GM12873 (cell line): ENCODE measurements at regions not wholly inside any gene's neighbourhood (a gene's known extent, or its start where the extent isn't known, plus 50 kb on each side); places are given as distances from the start of the nearest gene placed in this dataset.

Experiments used
- TF ChIP-seq, protein P1 (sequence below): IDR thresholded peaks from 2 replicates; pipeline ENCODE4 v1.5.1; 2012; ENCODE audit warnings: low read depth, mild to moderate bottlenecking, moderate library complexity, low read length, control low read depth; ENCODE audit not compliant: insufficient read depth; ENCODE audit errors: missing control alignments

DNA sequence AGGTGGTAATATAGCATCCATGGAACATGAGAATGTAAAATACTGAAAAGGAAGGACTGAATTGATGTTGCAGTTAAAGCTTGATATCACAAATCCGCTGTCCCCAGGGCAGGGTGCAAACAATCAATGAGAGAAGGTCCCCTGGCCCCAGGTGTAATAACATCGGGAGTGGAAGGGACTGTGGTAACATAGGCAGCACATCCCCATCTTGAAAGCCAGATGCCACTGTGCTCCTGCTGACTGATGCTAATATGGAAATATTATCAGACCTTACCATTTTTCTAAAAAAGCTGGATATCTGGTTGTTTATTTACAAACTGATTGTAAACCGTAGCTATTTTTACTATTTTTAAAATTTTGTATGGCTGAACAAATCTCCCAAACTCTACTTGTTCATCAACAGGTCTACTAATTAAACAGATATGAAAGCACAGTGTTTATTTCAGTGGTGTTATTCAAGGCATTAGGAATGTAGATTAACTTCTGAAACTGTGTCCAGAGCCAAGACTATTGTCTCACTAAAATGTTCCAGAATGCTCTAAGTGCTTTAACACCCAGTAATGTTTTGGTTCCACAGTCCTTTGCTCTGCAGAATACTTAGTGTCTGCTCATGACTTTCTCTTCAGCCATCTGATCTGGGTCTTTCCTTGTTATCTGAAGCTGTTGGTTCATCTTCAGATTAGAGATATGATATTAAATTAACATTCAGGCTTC, 386.0 kb upstream of the RARB start:
- TF ChIP-seq, protein P1, sequence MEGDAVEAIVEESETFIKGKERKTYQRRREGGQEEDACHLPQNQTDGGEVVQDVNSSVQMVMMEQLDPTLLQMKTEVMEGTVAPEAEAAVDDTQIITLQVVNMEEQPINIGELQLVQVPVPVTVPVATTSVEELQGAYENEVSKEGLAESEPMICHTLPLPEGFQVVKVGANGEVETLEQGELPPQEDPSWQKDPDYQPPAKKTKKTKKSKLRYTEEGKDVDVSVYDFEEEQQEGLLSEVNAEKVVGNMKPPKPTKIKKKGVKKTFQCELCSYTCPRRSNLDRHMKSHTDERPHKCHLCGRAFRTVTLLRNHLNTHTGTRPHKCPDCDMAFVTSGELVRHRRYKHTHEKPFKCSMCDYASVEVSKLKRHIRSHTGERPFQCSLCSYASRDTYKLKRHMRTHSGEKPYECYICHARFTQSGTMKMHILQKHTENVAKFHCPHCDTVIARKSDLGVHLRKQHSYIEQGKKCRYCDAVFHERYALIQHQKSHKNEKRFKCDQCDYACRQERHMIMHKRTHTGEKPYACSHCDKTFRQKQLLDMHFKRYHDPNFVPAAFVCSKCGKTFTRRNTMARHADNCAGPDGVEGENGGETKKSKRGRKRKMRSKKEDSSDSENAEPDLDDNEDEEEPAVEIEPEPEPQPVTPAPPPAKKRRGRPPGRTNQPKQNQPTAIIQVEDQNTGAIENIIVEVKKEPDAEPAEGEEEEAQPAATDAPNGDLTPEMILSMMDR, result no peak

DNA sequence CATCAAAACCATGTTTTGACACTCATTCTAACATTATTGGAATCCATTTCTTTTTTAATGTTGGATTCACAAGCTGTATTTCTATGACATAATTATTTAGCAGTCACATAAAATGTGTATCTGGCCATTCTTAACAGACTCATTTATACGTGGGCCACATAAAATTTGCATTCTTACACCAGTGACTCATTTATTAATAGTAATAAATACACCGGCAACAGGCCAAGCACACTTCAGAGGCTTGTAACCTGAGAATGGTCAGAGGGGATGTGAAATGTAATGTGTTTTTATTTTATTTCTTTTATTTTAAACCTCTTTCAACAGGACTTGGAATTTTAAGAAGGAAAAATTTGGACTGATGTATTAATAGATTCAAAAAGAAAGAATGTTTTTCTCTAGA, 384.9 kb upstream of the RARB start:
- TF ChIP-seq, protein P1, result no peak

DNA sequence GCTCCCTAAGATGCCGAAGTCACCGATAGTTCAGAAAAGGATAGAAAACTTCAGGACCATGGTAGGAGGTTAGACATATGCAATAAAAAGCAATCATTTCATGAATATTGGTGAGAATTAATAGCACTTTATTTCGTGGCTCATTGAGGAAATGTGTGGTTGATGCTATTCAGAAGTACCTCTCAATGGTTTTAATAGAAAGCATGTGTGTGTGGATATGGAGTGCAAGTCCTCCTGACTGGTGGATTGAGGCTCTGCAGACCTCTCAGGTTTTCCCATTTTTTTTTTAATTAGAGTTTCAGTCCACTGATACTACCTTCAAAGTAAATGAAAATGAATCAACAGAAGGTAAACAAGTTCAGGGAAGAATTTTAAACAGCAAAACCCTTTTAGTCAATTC, 384.3 kb upstream of the RARB start:
- TF ChIP-seq, protein P1, result no peak

DNA sequence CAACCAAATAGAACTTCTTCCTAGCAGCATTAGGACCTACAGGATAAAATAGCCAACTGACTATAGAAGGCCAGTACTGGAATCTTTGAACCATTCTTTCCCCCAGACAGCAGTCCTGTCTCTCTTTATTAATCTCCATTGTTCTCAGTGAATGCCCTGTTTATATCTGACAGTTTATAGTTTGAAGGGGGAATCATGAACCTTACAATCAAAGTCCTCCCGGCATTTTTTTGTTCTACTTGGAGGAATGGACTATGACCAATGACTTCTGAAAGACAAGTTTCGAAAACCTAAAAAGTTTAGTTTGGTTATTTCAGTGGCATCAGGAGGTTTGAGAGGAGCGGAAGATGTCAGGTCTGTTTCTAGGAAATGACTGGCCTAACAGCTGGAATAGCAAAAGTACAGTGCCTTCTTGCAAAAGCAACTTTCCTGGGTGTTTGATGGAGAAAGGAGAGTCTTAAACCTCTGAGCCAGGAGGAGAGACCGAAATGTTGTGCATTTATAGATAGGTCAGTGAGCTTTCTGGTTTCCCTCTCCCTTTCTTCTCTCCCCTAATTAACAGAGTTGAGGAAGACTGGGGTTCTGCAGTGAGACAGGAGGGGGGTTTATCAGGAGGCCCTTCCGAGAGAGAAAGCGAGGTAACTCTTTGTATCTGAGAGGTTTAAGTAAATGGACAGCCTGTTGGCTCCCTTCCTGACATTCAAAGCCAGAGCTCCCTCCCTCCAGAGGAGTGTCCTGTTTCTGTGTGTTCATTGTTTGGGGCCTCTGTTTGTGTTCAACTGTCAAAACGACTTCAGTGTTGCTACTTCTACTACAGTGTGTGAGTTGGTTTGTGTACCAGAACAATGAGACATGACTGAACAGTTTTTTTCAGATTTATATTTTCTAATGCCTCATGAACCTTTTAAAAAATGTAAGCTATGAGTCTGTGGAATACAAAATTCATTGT, 383.0 kb upstream of the RARB start:
- TF ChIP-seq, protein P1, result no peak

DNA sequence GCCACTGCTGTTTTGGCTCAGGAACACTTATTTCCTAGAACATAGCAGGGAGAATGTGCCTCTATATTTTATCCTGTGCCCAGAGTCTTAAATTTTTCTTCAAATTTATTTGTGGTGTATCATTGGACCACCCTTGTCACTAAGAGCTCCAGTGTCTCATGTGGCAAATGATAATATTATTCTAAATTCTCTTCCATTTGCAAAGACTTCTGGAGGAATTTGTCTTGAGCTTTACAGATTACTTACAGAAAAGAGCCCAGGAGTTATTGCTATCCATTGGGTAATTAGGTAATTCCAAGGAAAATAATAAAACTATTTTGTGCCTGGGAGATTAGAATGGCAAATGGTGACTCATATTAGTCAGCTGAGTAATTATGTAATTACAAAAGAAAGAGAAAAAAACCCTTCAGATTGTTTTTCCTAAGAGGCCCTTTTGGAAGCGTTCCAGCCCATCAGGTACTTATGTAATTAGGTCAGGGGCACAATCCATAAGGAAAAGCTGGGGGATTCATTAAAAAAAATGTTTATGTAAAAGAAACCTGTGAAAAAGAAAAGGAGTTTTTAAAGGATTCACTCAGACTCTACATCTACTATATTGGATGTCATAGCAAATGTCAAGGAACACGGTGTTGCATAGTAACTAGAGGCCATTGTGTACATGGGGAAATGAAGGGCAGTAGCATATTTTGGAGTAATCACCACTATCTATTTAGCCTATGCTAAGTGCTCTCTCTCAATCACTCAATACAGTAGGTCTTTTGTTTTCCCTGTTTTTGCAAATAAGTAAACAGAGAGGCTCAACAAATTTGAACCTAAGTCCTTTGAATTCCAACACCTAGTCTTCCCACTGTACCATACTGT, 380.9 kb upstream of the RARB start:
- TF ChIP-seq, protein P1, result no peak

DNA sequence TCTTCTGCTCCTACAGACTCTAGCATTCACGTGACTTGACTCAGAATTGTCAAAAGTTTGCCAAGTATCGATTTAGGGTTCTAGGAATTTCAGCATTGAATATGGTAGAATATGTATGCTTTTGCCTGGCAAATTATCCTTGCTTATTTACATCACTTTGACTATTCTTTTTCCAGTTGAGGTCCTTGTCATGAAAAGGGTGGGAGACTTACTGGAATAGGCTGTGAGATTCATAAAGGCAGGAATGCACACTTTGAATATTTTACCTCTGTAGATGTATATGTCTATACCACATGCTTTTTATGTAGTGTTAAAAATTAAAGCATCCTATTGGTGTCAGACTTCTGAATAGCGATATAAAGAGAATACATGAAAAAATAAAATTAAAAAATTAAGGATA, 378.8 kb upstream of the RARB start:
- TF ChIP-seq, protein P1, result no peak
